ENCODE measurements at regions not wholly inside any gene's neighbourhood (a gene's known extent, or its start where the extent isn't known, plus 50 kb on each side); places are given as distances from the start of the nearest gene placed in this dataset.
"Not testable (repeated sequence)": the region's sequence is repeated elsewhere in the genome, so short reads cannot be mapped to it uniquely, and the experiment has no call there.

DNA sequence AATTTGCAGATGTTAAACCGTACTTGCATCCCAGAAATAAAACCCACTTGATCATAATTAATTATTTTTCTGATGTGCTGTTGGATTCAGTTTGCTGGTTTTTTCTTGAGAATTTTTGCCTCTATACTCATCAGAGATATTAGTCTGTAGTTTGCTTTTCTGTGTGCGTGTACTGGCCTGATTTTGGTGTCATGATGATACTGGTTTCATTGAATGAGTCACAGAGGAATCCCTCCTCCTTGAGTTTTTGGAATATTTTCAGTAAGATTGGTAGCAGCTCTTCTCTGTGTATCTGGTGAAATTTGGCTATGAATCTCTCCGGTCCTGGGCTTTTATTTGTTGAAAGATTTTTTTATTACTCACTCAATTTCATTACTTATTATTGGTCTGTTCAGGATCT is 100.4 kb upstream of the PMCH start:
- DNase-seq (ENCODE audit: low spot score): no peak

DNA sequence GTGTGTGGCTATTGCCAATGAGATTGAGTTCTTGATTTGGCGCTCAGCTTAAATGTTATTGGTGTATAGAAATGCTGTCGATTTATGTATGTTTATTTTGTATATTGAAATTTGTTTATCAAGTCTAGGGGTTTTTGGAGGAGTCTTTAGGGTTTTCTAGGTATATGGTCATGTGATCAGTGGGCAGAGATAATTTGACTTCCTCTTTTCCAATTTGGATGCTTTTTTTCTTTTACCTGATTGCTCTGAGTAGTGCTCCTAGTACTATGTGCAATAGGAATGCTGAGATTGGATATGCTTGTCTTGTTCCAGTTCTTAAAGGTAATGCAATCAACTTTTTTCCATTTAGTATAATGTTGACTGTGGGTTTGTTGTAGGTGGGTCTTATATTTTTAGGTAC is 99.8 kb upstream of the PMCH start:
- no peak for DNase-seq (ENCODE audit: low spot score)

DNA sequence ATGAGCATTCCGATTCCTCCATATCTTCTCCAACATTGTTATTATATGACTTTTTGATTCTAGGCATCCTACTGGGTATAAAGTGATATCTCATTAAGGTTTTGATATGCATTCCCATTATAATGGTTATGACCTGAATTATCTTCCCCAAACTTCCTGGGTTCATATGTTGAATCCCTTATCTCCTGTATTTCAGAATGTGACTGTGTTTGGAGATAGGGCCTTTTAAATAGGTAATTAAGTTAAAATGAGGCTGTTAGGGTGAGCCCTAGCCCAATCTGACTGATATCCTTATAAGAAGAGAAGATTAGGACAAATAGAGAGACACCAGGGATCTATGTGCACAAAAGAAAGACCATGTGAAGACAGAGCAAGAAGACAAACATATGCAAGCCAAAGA is 96.9 kb upstream of the PMCH start:
- DNase-seq (ENCODE audit: low spot score): no peak

DNA sequence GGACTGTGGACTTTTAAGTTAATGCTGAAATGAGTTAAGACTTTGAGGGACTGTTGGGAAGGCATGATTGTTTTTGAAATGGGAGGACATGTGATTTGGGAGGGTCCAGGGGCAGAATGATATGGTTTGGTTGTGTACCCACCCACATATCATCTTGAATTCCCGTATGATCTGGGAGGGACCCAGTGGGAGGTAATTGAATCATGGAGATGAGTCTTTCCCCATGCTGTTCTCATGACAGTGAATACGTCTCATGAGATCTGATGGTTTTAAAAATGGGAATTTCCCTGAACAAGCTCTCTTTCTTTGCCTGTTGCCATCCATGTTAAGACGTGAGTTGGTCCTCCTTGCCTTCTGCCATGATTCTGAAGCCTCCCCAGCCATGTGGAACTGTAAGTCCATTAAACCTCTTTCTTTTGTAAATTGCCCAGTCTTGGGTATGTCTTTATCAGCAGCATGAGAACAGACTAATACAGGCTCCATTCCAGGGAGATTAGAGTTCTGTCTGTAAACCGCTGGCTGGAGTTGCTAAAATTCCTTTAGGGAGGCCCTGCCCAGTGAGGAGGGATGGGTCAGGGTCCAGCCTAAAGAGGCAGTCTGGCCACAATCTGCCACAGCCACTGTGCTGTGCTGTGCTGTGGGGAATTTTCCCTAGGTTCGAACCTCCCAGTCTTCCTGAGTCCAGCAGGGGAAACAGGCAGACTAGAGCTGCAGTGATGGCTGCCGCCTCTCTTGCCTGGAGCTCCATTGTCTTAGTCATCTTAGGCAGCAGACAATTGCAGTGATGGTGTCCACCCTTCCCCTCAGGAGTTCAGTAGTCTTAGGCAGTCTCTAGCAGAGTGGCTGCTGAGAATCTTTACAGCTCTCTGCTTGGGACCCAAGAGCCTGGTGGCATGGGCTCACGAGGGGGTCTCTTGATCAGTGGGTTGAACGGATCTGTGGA is 94.1 kb upstream of the PMCH start:
- not testable (repeated sequence) for DNase-seq (ENCODE audit: low spot score)

DNA sequence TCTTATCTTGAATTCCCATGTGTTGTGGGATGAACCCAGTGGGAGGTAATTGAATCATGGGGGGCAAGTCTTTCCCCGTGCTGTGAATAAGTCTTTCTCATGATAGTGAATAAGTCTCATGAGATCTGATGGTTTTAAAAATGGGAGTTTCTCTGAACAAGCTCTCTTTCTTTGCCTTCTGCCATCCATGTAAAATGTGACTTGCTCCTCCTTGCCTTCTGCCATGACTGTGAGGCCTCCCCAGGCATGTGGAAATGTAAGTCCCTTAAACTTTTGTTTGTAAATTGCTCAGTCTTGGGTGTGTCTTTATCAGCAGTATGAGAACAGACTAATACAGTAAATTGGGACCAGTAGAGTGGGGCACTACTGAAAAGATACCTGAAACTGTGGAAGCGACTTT is 92.1 kb upstream of the PMCH start:
- DNase-seq (ENCODE audit: low spot score): not testable (repeated sequence)

DNA sequence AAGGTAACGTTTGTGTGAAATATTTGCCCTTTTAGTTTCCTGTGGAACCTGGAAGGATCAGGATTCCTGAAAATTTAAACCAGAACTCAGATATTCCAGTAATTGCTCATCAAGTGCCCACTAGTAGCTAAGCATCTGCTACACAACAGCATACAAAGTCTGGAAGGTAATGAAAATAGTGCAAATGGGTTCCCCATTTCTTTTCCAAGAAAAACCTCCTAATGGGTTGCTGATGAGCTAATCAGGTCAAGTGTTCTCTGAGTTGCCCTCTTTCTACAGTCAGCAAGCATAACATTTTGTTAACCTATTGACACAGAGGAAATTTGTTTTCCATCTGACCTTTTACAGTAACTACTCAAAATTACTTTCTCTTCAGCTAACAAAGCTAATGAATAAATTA is 83.6 kb upstream of the PMCH start:
- DNase-seq (ENCODE audit: low spot score): no peak

DNA sequence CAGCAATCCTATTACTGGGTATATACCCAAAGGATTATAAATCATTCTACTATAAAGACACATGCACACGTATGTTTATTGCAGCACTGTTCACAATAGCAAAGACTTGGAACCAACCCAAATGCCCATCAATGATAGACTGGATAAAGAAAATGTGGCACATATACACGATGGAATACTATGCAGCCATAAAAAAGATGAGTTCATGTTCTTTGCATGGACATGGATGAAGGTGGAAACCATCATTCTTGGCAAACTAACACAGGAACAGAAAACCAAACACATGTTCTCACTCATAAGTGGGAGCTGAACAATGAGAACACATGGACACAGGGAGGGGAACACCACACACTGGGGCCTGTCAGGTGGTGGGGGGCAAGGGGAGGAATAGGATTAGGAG is 58.1 kb upstream of the PMCH start:
- DNase-seq (ENCODE audit: low spot score): not testable (repeated sequence)

DNA sequence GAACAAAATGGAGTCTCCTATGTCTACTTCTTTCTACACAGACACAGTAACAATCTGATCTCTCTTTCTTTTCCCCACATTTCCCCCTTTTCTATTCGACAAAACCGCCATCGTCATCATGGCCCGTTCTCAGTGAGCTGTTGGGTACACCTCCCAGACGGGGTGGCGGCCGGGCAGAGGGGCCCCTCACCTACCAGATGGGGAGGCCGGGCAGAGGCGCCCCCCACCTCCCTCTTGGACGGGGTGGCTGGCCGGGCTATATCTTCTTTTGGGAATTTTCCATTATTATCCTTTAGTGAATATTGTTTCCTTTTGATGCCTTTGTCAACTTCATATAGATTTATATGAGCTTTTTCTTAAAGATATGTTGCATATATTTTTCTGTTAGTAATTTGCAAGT is 53.4 kb upstream of the PMCH start:
- not testable (repeated sequence) for DNase-seq (ENCODE audit: low spot score)

DNA sequence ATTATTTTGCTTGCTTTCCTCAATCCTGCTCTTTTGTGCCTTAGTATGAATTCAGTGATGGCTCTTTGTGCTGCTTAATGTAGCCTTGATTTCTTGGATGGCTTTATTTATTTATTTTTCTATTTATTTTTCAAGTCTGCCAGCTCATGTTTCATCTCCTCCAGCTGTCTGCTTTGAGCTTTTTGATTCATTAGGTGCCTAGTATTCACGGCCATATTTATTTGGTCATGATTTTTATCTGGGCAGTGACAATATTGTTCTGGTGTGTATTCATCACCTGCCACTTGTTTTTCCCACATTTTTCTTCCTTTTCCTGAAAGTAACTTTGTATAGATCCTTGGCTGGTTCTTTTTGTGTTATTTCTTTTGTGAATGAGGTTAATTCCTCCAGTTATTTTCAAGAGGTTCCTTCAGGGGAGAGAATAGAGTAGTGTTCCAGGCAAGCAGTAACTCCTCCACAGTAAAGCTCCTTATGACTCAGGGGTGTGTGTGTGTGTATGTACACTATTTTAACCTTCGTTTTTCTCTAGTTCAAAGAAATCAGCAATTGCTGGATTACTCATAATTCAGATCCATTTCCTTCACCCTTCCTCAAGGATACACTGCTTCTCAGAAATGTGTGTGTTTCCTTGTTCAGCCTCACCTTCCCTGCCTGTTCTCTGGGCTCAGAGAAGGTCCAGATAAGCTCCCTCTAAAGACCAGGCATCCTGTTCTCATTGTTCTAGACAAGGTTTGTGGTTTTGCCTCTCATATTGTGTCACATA is 51.6 kb upstream of the PMCH start:
- no peak for DNase-seq (ENCODE audit: low spot score)

All from CD4-positive, alpha-beta T cell treated with Interleukin-15 for 4 hours (primary cell).